Right hindlimb (tissue), 1 donor: ENCODE measurements at regions not wholly inside any gene's neighbourhood (a gene's known extent, or its start where the extent isn't known, plus 50 kb on each side); places are given as distances from the start of the nearest gene placed in this dataset.
"Not testable (repeated sequence)": the region's sequence is repeated elsewhere in the genome, so short reads cannot be mapped to it uniquely, and the experiment has no call there.

ENCODE experiments used
- DNase-seq: peaks from one replicate; pipeline ENCODE4 v3.0.0-alpha.2; 2018

DNA sequence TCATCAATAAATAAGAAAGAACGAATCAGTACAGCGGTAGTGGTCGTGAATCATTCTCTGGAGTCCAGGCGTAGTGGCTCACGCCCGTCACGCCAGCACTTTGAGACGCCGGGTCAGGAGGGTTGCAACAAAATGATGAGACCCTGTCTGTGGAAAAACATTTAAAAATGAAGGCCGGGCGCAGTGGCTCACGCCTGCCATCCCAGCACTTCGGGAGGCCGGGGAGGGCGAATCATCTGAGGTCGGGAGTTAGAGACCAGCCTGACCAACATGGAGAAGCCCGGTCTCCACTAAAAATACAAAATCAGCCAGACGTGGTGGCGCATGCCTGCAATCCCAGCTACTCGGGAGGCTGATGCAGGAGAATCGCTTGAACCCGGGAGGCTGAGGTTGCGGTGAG lies 111.8 kb upstream of the ANKRD30BL start:
- not testable (repeated sequence) for DNase-seq

GRCh38 chr2:132274000-132274399 lies 112.2 kb upstream of the ANKRD30BL start:
- DNase-seq: no peak

- no peak for DNase-seq
These were observed 113.6 kb upstream of the ANKRD30BL start for GRCh38 chr2:132275396-132275795.

GRCh38 chr2:132276571-132276981 lies 114.8 kb upstream of the ANKRD30BL start:
- DNase-seq: no peak

DNA sequence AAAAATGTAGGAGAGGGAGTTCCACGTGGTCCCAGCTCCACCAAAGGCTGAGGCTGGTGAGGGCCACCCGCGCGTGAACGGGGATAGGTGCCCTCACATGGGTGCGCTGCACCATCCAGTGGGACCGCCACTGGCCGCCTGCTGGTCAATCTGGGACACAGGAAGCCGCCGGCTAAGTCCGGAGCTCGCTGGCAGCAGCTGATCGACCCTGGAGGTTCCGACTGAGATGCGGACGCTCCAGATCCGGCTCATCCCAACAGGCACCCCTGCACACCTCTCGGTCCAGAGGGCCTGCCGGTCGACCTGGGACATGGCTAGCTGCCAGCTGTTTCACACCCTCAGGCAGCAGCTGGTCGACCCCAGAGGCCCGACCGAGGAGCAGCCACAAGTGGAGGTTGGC lies 116.5 kb upstream of the ANKRD30BL start:
- no peak for DNase-seq

GRCh38 chr2:132279344-132279743 lies 117.6 kb upstream of the ANKRD30BL start:
- no peak for DNase-seq

DNA sequence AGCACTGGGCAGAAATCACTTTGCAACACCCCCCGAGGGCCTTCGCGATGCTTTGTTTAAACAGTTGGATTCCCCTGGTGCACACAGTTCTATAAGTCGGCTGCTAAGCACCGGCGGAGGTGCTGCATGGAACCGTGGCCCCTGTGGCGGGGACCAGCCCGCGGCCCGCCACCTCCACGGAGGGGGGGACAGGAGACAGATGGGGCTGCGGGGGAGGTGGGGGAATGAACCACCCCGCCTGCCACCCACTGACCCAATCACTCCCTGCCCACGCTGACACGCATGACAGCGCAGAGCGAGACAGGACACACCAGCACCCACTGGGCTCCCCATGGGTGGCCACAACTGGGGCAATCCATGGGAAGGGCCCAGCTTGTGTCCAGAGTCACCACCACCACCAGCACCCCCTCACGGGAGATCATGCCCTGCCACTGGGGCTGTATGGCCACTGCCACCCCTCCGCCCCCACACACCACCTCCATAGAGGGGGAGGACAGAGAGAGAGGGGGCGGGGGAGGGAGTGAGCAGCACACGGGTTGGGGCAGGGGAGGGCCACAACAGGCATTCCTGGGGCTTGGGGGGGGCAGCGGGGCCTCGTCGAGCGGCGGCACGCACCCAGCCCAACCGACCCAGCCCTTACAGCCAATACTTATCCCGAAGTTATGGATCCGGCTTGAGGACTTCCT lies 118.3 kb upstream of the ANKRD30BL start:
- DNase-seq: no peak

GRCh38 chr2:132280912-132281311 lies 119.2 kb upstream of the ANKRD30BL start:
- DNase-seq: no peak

DNA sequence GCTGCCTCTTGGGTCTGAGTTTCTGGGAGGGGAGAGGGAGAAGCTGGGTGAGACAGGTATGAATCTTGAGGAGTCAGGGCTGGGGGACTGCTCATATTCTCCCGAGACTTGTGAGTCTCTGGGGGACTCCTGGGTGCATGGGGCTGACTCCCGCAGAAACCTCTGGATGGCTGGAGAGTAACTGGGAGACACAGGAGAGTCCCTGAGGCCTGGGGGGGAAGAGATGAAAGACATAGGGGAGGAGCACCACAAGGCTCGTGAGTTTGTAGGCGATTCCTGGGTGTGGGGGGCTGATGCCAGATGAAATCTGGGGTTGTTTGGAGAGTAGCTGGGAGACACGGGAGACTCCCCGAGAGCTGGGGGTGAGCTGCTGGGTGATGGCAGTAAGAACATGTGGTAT lies 120.4 kb upstream of the ANKRD30BL start:
- DNase-seq: not testable (repeated sequence)

- DNase-seq: no peak
These were observed 121.2 kb upstream of the ANKRD30BL start for GRCh38 chr2:132282911-132283310.

GRCh38 chr2:132286289-132286911 lies 124.6 kb upstream of the ANKRD30BL start:
- not testable (repeated sequence) for DNase-seq

- not testable (repeated sequence) for DNase-seq
These were observed 126.2 kb upstream of the ANKRD30BL start for GRCh38 chr2:132287910-132288309.

DNA sequence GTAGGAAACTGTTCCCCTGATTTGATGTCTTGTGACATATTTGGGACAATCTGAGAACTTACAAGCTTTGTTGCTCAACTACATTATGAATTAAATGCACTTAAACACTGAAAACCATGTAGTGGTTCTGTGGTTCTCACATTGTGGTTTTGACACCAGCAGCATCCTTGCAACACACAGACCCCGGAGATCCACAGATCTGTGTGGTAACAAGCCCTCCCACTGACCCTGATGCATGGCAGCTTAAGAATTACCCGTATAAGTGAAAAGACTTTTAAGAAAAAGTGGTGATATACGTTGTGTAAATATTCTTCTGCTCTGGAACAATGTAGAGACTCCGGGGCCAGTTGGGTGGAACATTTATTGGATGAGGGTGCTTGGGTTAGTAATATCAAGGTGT lies 127.4 kb upstream of the ANKRD30BL start:
- DNase-seq: not testable (repeated sequence)

GRCh38 chr2:132289812-132290211 lies 126.8 kb upstream of the GPR39 start:
- not testable (repeated sequence) for DNase-seq

DNA sequence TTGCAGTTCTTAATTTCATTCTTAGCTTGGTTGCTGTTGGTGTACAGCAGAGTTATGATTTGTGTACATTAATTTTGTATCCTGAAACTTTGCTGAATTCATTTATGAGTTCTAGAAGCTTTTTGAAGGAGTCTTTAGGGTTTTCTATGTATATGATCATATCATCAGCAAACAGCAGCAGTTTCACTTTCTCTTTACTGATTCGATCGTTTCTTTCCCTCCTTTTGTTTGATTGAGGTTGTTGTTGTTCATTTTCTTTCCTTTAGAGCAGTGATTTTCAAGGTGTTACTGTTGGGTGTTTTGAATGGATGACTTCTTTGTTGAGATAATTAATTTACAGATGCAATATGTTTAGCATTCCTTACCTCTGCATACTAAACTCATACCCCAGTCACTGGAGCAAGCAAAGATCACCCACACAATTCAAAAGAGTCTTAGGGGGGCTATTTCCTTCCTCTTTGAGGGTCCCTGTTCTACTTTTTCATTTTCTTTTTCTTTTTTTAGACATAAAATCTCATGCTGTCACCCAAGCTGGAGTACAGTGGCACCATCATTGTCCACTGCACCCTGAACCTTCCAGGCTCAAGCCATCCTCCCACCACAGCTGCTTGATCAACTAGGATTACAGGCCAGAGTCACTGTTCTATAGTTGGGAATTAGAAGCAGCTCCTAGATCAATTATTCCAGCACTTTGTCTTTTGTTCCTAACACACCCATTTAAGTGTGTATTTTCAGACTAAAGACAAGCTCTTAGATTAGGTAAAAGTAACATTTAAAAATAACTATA lies 115.8 kb upstream of the GPR39 start:
- DNase-seq: not testable (repeated sequence)

- DNase-seq: peak; percentile 91
These were observed 111.8 kb upstream of the GPR39 start for GRCh38 chr2:132304661-132305380.

DNA sequence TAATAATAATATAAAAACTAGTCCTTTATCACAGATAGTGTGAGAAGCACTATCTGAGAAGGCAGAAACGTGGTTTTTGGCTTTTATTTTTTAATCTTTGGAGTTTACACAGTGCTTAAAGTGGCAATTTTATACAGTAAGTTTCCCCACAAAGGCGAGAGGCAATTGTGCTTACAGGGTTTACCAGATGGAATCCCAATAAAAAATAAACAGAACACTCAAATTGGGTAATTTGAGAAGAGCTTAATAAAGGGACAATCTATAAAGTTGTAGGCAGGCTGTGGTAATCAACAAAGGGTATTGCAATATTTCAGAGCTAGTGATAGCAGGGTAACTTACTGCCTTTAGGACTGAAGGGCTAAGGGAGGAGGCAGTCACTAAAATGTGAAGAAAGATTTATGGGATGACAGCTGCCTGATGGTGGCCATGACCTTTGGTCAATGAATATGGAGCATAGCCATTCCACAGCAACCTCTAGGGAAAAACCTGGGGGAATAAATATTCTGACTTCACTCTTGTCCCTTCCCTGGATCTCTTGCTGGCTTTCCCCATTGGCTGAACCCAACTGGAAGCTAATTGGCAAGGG lies 108.9 kb upstream of the GPR39 start:
- not testable (repeated sequence) for DNase-seq

DNA sequence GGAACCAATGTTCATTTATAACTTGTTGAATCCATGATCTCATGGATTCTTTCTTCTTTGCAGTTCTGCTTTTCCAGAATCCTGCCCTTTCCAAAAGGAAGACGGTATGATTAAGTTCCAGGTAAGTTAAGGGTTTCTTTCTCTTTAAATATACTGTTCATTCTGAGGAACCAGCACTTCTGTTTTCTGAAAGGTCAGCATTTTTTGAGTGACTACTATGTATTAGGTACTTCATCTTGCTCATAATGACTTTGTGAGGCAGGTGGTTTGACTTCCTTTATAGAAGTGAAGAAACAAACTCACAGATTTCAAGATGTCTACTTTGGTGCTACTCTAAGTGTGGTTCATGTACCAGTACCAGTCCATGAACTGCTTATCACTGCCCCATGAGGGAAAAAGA lies 107.4 kb upstream of the GPR39 start:
- not testable (repeated sequence) for DNase-seq

GRCh38 chr2:132315546-132315945 lies 101.1 kb upstream of the GPR39 start:
- DNase-seq: not testable (repeated sequence)

DNA sequence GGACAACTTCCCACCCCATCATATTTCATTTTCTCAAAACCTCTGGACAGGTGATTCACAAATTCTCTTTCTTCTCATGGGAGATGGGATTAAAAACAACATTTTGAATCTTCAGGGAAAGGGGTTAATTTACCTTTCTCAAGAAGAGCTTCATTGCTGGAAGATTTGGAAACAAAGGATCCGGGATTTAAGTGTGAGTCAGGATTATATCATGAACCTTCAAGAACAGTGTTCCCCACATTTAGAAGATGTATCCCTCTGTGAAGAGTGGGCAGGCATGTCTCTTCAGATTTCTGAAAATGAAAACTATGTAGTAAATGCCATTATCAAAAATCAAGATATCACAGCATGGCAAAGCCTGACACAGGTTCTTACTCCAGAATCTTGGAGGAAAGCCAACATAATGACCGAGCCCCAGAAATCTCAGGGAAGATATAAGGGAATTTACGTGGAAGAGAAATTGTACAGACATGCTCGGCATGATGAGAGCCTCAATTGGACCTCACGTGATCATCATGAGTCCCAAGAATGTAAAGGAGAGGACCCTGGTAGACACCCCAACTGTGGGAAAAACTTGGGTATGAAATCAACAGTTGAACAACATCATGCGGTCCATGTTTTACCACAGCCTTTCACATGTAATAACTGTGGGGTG lies 99.5 kb upstream of the GPR39 start:
- not testable (repeated sequence) for DNase-seq

DNA sequence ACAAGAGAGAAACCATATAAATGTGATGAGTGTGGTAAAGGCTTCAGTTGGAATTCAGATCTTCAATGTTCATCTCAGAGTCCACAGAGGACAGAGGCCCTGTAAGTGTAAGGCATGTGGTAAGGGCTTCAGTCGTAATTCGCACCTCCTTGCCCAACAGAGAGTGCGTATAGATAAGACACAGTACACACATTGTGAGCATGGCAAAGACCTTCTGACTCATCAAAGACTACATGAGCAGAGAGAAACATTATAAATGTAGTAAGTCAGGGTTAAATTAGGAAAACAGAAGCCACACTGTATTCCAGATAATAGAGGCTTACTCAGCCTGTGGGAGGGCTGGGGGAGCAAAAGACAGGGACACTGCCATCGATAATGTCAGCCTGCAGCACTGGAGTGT lies 98.1 kb upstream of the GPR39 start:
- not testable (repeated sequence) for DNase-seq

DNA sequence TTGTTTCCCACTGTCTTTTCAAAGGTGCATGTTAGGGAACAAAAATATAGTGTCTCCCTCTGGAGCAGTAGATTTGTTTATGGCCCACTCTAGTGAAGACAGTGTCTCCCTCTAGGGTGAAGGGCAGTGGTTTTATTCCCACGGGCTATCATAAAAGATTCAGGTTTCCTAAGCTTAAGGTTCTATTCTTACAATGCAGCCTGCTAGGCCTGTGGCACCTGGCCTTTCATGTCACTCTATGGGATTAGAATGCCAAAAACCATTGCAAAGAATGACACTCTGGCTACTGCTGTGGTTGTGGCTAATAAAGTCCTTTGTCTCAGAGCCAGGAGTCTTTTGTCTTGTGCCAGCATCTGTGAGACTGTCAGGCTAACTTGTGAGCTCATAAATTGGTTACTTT lies 92.6 kb upstream of the GPR39 start:
- DNase-seq: not testable (repeated sequence)
